Right lobe of liver (tissue), 6 donors: ENCODE measurements at regions not wholly inside any gene's neighbourhood (a gene's known extent, or its start where the extent isn't known, plus 50 kb on each side); places are given as distances from the start of the nearest gene placed in this dataset.

Experiments used
- ATAC-seq, 4 donors: fragments of 200-7000 bp; cut with Tn5 transposase; one replicate each; pipeline ENCODE4 v1.9.1; 2020; ENCODE audit warnings: mild to moderate bottlenecking in 4 of 4, moderate library complexity in 4 of 4
- DNase-seq, 3 donors: peaks; one replicate each; pipeline ENCODE4 v3.0.0-alpha.2; 2020
- H3K27ac ChIP-seq, 3 donors: fragments of 200-600 bp; one replicate each; pipeline ENCODE4 v1.8.0; 2022
- H3K27me3 ChIP-seq, 2 donors: fragments of 200-600 bp; one replicate each; pipeline ENCODE4 v1.8.0; 2022
- H3K36me3 ChIP-seq, 4 donors: fragments of 200-600 bp; sonication (generic) in 1 of 4; one replicate each; pipeline versions ENCODE4 v1.5.1 to v1.8.0; 2017 to 2022; ENCODE audit warnings: control low read depth in 1 of 4
- H3K4me1 ChIP-seq, 4 donors: fragments of 200-600 bp; sonication (generic) in 1 of 4; one replicate each; pipeline versions ENCODE4 v1.5.1 to v1.8.0; 2017 to 2022; ENCODE audit warnings: control low read depth in 1 of 4
- H3K4me3 ChIP-seq, 3 donors: fragments of 200-600 bp; one replicate each; pipeline ENCODE4 v1.8.0; 2022
- H3K9me3 ChIP-seq, 4 donors: fragments of 200-600 bp; sonication (generic) in 1 of 4; one replicate each; pipeline versions ENCODE4 v1.5.1 to v1.8.0; 2017 to 2022; ENCODE audit warnings: control low read depth in 1 of 4
- POLR2A ChIP-seq: fragments of 450-650 bp; IDR thresholded peaks from one replicate; pipeline ENCODE4 v1.6.1; 2017; ENCODE audit warnings: antibody characterized with exemption, mild to moderate bottlenecking
- WGBS: methylation state at CpG from one replicate; pipeline ENCODE4 v1.1.6; 2018; ENCODE audit warnings: low coverage, low lambda C conversion rate; ENCODE audit not compliant: insufficient coverage; ENCODE audit errors: missing lambda C conversion rate; 5-methylcytosine and 5-hydroxymethylcytosine counted together
- intact Hi-C, 2 donors: fragments of 100-400 bp; cut with DNase I; formaldehyde crosslinking; loops; one replicate each; pipeline versions ENCODE4 v1.11.2 to v1.14.1; 2022
- TF ChIP-seq, protein P1 (sequence below), 4 donors: fragments of 200-600 bp in 3 of 4; fragments of 450-650 bp in 1 of 4; IDR thresholded peaks; one replicate each; pipeline versions ENCODE4 v1.5.1 to v1.8.0; 2016 to 2022; ENCODE audit warnings: antibody characterized with exemption in 4 of 4, mild to moderate bottlenecking in 2 of 4
- donor health status: DM: no; HTN: yes; CAD: no.
- donor health status: DM: no; HTN: no; CAD: no.
- donor health status: DM: no; HTN: no; CAD: no.
- donor health status: DM: no; HTN: yes; CAD: no.
- donor health status: DM: no; HTN: yes; CAD: no.

GRCh38 chr1:232441036-232441411 is 188.9 kb downstream of the SIPA1L2 start:
- DNase-seq, result no peak
- Histone ChIP-seq H3K36me3 (peaks cover 0 to 20% (median 6%) of the 10 kb centered on the region in 4 donors), H3K4me3 (no peak overlapping the region), H3K4me1 (no peaks in the 10 kb centered on the region), H3K27me3 (no peaks in the 10 kb centered on the region), H3K27ac (no peak overlapping the region), H3K9me3 (no peaks in the 10 kb centered on the region)
- 86% methylated on average over 1 of the region's 1 CpG for WGBS
- TF ChIP-seq POLR2A, result no peak
- TF ChIP-seq, protein P1, sequence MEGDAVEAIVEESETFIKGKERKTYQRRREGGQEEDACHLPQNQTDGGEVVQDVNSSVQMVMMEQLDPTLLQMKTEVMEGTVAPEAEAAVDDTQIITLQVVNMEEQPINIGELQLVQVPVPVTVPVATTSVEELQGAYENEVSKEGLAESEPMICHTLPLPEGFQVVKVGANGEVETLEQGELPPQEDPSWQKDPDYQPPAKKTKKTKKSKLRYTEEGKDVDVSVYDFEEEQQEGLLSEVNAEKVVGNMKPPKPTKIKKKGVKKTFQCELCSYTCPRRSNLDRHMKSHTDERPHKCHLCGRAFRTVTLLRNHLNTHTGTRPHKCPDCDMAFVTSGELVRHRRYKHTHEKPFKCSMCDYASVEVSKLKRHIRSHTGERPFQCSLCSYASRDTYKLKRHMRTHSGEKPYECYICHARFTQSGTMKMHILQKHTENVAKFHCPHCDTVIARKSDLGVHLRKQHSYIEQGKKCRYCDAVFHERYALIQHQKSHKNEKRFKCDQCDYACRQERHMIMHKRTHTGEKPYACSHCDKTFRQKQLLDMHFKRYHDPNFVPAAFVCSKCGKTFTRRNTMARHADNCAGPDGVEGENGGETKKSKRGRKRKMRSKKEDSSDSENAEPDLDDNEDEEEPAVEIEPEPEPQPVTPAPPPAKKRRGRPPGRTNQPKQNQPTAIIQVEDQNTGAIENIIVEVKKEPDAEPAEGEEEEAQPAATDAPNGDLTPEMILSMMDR (IDR thresholded peaks at IDR 0.05), result no peak
- intact Hi-C loops, result no loop called here
- no peak for ATAC-seq

GRCh38 chr1:232440325-232441035 is 189.5 kb downstream of the SIPA1L2 start:
- peaks cover 0 to 20% (median 4%) of the 10 kb centered on the region in 4 donors for H3K36me3 ChIP-seq
- H3K9me3 ChIP-seq, result no peaks in the 10 kb centered on the region
- H3K4me3 ChIP-seq, result no peak overlapping the region
- no peaks in the 10 kb centered on the region for H3K27me3 ChIP-seq
- no peak overlapping the region for H3K27ac ChIP-seq
- no peak for TF ChIP-seq POLR2A
- TF ChIP-seq, protein P1 (IDR thresholded peaks at IDR 0.05), result no peak
- no peak for DNase-seq
- intact Hi-C loops, result no loop called here
- no peak for ATAC-seq
- WGBS, result 82% methylated on average over 8 of the region's 11 CpGs
- no peaks in the 10 kb centered on the region for H3K4me1 ChIP-seq

DNA sequence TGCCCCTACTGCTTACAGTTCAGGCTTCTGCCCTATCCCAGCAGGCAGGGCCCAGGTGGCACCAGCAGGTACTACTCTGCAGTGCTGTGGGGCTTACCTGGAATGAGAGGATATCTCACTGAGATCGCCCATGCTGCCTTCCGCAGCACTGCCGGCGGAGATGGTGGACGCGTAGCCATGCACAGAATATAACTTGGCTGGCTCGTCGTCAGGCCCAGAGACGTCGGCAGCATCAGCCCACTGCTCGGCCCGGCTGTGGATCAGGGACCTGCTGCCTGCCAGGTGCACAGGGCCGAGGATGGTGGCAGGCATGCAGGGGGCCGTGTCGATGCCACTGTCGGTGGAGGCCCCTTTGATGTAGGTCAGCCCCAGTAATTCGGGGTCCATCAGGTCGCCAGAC is 190.9 kb downstream of the SIPA1L2 start:
- ATAC-seq, result no peak
- no peak for DNase-seq
- H3K9me3 ChIP-seq, result no peaks in the 10 kb centered on the region
- H3K4me1 ChIP-seq, result no peaks in the 10 kb centered on the region
- WGBS, result 98% methylated on average over 8 of the region's 18 CpGs
- H3K27me3 ChIP-seq, result no peaks in the 10 kb centered on the region
- H3K4me3 ChIP-seq, result no peak overlapping the region
- TF ChIP-seq POLR2A, result no peak
- TF ChIP-seq, protein P1 (IDR thresholded peaks at IDR 0.05), result no peak
- H3K36me3 ChIP-seq, result peaks cover 0 to 17% (median 4%) of the 10 kb centered on the region in 4 donors
- no peak overlapping the region for H3K27ac ChIP-seq
- intact Hi-C loops, result no loop called here

DNA sequence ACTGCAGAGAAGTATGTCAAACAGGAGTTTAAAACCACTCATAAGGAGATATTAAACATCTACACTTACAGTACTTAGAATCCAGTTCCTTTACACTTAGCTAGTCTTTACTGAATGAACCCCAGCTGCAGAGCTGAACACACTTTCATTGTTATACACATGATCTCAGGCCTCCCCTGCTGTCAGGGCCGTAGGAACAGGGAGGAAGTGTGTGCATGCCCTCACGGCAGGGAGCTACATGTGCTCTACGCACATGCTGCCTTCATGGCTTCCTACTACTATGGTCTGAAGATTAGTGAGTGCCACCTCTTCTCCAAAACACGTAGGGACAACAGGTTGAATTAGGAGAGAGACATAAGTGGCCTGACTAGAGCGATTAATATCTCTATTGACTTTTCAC is 191.5 kb downstream of the SIPA1L2 start:
- H3K4me3 ChIP-seq, result no peak overlapping the region
- no peaks in the 10 kb centered on the region for H3K27me3 ChIP-seq
- no peaks in the 10 kb centered on the region for H3K9me3 ChIP-seq
- intact Hi-C loops, result no loop called here
- H3K27ac ChIP-seq, result no peak overlapping the region
- peaks cover 0 to 17% (median 4%) of the 10 kb centered on the region in 4 donors for H3K36me3 ChIP-seq
- TF ChIP-seq, protein P1 (IDR thresholded peaks at IDR 0.05), result no peak
- TF ChIP-seq POLR2A, result no peak
- ATAC-seq, result no peak
- 87% methylated on average over 5 of the region's 5 CpGs for WGBS
- no peaks in the 10 kb centered on the region for H3K4me1 ChIP-seq
- no peak for DNase-seq
